LHCN-M2 (cell line): ENCODE measurements at regions not wholly inside any gene's neighbourhood (a gene's known extent, or its start where the extent isn't known, plus 50 kb on each side); places are given as distances from the start of the nearest gene placed in this dataset.
A peak's percentile ranks its signal among the peaks of the same experiment; 100 is the strongest.

ENCODE experiments used
- DNase-seq: peaks from one replicate; pipeline ENCODE4 v3.0.0-alpha.2; 2012; ENCODE audit warnings: low read depth

- peak; percentile 82 for DNase-seq
Observed at GRCh38 chr14:32004300-32004699, 72.8 kb upstream of the ARHGAP5 start.

- DNase-seq, result no peak
Observed at GRCh38 chr14:32005628-32006027, 71.5 kb upstream of the ARHGAP5 start.

- DNase-seq, result no peak
Observed at GRCh38 chr14:32006263-32007110, 70.6 kb upstream of the ARHGAP5 start.

GRCh38 chr14:32007755-32008362 is 69.2 kb upstream of the ARHGAP5 start:
- no peak for DNase-seq

GRCh38 chr14:32008602-32009193 is 68.4 kb upstream of the ARHGAP5 start:
- DNase-seq, result no peak

GRCh38 chr14:32009221-32009975 is 67.7 kb upstream of the ARHGAP5 start:
- DNase-seq, result no peak

- DNase-seq, result no peak
Observed at GRCh38 chr14:32009976-32010581, 67.0 kb upstream of the ARHGAP5 start.

GRCh38 chr14:32010604-32011125 is 66.4 kb upstream of the ARHGAP5 start:
- peak; percentile 92 for DNase-seq

- DNase-seq, result no peak
Observed at GRCh38 chr14:32011225-32011624, 65.9 kb upstream of the ARHGAP5 start.

- DNase-seq, result no peak
Observed at GRCh38 chr14:32012062-32012461, 65.0 kb upstream of the ARHGAP5 start.

- DNase-seq, result no peak
Observed at GRCh38 chr14:32012571-32012970, 64.5 kb upstream of the ARHGAP5 start.

GRCh38 chr14:32013083-32013482 is 64.0 kb upstream of the ARHGAP5 start:
- DNase-seq, result no peak

- no peak for DNase-seq
Observed at GRCh38 chr14:32014057-32014456, 63.0 kb upstream of the ARHGAP5 start.

GRCh38 chr14:32014498-32014897 is 62.6 kb upstream of the ARHGAP5 start:
- DNase-seq, result no peak

- DNase-seq, result no peak
Observed at GRCh38 chr14:32015166-32015565, 61.9 kb upstream of the ARHGAP5 start.

GRCh38 chr14:32017587-32017986 is 59.5 kb upstream of the ARHGAP5 start:
- DNase-seq, result no peak

GRCh38 chr14:32018391-32019092 is 58.6 kb upstream of the ARHGAP5 start:
- no peak for DNase-seq

- no peak for DNase-seq
Observed at GRCh38 chr14:32019276-32019675, 57.8 kb upstream of the ARHGAP5 start.

- DNase-seq, result no peak
Observed at GRCh38 chr14:32020882-32021281, 56.2 kb upstream of the ARHGAP5 start.

GRCh38 chr14:32021341-32021740 is 55.8 kb upstream of the ARHGAP5 start:
- no peak for DNase-seq

- DNase-seq, result no peak
Observed at GRCh38 chr14:32022525-32022924, 54.6 kb upstream of the ARHGAP5 start.
